GM21619 (cell line): ENCODE measurements at regions not wholly inside any gene's neighbourhood (a gene's known extent, or its start where the extent isn't known, plus 50 kb on each side); places are given as distances from the start of the nearest gene placed in this dataset.
"Not testable (repeated sequence)": the region's sequence is repeated elsewhere in the genome, so short reads cannot be mapped to it uniquely, and the experiment has no call there.

Experiments used
- ATAC-seq: cut with Tn5 transposase; IDR thresholded peaks from one replicate; pipeline ENCODE4 v1.9.1; 2021; ENCODE audit not compliant: unreplicated experiment

DNA sequence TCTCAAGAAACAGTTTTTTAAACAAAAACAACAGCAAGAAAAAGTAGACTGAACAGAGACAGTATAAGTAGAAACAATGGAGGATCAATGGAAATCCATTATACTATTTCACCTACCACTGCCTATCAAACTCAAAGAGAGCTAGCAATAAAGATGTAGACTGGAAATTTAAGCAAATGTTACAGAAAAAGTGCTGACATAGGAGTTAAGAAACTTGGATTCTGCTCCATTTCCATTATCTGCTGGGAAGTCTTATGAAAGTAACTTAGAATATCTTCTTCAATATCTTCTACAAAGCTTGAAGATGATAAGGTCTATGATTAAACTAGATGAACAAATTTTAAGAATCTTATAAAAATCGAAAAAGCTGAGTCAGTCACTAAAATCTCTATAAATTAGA is 1469.8 kb upstream of the C9orf72 start:
- ATAC-seq, result no peak

DNA sequence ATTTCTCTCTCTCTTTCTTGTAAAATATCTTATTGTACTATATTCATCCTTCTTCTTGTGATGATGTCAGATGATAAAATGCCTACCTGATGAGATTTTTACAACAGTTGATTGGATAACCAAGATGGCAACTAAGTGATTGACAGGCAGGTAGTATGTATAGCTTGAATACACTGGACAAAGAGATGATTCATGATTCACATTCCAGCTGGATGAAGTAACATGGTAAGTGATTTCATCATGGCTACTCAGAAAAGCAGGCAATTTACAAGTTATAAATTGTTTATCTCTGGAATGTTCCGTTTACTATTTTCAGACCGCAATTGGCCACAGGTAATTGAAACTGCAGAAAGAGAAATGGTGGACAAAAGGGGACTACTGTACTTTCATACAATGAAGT is 1471.7 kb upstream of the C9orf72 start:
- ATAC-seq, result no peak

DNA sequence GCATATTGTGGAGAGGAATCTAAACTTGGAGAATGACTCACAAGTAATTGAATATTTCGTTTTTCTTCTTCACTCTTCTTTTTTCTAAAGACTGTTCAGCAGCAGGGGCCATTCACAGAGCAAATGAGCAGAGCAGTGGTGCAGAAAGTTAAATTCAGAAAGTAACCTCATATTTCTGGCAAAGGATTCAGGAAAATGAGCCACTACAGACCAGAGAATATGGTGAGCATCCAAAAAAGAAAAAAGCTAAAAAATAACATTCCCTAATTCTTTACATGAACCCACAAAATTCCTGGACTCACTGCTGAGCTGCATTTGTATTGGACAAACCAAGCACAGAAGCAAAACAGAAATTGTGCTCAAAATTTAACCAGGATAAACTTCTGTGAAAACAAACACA is 1486.8 kb upstream of the C9orf72 start:
- ATAC-seq, result no peak

DNA sequence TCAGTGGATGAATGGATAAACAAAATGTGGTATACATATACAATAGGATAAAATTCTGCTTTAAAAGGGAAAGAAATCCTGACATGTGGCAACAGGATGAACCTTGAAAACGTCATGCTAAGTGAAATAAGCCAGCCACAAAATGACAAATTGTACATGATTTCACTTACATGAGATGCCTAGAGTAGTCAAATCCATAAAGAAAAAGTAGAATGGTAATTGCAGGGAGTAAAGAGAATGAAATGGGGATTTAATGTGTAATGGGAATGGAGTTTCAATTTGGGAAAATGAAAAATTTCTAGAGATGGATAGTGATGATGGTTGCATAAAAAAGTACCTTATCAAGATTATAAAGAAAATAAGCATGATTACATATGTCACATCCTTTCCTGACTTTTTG is 1489.2 kb upstream of the C9orf72 start:
- ATAC-seq, result no peak

DNA sequence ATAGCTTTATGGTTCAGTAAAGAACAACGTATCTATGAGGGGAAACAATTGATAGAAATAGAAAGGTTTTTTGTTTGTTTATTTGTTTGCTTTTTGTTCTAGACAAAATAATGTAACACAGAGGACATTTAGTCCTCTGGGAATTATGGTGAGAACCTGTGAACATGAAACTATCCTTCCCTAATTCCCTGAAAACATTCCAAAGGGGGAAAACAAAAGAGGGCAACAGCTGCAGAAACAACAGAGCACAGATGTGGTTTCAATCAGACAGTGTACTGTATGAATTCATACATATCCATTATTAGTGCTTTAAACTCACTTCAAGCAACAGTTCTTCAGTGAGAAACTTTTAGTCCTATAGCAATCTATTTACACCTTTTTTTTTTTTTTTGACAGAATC is 1489.8 kb upstream of the C9orf72 start:
- no peak for ATAC-seq

DNA sequence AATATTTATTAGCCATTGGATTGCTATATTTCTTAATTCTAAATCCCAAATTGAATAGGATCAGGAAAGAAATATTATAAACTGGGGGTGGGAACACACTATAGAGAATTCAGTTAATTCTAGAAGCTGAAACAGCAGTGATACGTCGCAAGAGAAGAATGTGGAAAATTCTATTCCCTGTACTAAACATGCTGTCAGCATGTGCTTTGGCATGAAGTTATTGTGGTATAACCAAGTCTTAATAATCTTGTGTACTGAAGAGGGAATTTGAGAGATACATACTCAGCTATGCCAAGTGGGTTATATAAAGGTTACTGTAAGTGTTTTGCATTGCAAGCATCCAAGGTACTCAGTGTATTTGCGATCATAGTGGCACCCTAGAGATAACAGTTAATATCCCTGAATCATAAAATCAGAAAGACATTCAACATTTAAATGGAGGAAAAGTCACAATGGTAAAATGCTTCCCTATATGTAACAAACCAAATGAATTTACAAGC is 1492.9 kb upstream of the C9orf72 start:
- no peak for ATAC-seq

DNA sequence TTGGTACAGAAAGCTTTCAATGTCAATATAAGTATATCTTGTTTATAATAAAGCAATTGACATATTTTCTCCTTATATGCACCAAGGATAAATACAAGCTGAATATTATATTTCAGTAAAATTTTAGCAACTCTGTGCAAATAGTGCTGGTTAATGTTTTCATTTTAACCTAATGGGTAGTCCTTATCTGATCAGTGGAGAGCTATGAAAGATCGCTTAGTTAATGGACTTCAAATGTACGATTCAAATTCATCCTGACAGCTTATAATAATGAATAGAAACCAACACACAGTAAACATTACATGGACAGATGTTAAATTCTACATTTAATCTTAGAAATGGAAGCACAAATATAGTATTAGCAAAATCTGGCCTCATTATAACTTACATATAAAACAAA is 1495.2 kb upstream of the C9orf72 start:
- no peak for ATAC-seq

DNA sequence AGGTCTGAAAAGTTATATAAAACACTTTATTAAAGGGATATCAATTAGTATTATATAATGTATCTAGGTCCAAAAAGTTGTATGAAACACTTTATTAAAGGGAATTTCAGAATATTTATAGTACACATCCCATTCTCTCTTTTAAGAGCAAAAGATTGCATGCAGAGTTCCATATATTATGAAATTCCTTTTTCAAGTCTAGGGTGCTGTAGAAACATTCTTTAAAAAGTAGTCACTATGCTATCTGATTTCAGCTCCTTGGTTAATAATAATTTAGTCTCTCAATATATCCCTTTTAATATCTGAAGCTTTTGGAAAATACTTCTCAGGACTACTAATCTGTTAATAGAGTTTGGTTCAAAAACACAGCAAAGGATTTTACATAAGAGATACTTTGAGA is 1496.1 kb upstream of the C9orf72 start:
- no peak for ATAC-seq

DNA sequence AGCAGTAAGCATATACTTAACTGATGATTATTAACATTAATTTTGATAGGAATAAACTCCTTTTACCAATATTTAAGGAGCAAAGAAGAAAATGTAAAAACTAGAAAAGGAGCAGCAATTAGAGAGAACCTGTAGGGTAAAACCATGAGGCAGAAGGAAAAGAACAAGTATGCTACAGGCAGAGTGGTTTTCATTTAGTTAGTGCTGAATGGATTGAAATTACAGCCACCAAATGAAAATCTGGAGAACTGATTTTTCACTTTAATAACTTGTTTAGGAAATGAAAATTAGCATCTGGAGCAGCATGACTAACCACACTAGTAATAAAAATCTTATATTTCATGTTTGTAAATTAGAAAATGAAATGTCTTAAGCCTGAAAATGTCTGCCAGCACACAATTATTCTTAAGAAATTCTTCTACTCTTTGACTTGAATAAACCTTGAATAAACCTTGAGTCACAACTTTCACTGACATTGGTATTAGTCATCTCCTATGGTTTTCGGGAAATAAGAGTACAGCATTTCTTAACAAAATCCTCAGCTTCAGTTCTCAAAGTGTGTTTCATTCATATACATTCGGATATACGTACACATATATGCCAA is 1504.9 kb upstream of the C9orf72 start:
- ATAC-seq, result no peak

DNA sequence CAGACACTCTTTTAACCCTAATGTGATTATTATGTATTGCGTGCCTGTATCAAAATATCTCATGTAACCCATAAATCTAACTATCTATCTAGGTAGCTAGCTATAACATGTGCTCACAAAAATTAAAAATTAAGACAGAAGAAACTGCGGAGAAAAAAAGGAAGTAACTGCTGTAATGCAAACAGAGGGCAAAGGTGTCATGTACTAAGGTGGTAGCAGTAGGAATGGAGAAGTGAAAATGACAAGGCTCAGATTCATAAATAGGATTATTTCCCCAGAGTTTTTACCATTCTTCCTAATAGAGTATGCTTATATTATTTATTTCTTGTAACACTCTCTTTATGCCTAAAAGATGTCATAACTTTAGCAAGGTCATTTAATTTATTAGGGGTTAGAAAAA is 1527.5 kb upstream of the C9orf72 start:
- ATAC-seq, result no peak

DNA sequence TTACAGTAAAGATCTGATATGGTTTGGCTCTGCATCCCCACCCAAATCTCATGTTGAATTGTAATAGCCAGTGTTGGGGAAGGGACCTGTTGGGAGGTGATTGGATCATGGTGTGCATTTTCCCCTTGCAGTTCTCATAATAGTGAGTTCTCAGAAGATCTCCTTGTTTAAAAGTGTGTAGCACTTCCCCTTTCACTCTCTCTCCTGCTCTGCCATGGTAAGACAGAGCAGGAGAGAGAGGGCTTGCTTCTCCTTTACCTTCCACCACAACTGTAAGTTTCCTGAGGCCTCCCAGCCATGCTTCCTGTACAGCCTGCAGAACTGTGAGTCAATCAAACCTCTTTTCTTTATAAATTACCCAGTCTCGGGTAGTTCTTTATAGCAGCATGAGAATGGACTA is 1530.9 kb upstream of the C9orf72 start:
- not testable (repeated sequence) for ATAC-seq

DNA sequence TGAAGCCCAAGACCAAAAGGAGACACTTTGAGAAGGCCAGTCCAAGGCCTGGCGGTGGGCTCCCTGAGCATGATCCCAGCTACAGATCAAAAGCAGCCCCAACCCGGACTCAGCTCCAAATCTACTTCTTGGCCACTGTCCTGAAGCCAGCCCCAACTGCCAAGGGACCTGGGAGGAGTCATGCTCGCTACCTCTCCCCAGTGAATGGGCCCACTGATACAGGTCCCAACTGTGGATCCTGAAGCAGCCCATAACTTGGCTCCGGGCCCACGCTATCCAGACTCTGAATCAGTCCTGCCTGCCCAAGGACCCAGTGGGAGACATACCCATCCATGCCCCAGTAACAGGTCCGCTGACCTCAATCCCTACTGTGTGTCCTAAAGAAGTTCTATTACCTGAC is 1545.3 kb upstream of the C9orf72 start:
- no peak for ATAC-seq

DNA sequence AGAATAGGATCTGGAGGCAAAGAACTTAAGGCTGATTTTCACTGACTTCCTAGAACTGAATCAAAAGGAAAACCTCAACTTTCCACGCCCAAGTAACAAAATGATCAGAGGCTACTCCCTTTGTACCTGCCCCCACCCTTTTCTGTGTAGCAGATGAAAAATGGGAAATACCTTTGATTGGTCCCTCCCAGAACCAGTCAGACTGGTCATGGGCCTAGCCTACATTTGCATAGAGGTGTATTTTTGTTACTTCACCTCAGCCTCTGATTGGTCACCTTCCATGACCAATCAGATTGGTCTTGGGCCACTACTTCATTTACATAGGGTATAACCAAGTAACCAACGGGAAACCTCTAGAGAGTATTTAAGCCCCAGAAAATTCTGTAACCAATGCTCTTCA is 1553.5 kb upstream of the C9orf72 start:
- no peak for ATAC-seq

DNA sequence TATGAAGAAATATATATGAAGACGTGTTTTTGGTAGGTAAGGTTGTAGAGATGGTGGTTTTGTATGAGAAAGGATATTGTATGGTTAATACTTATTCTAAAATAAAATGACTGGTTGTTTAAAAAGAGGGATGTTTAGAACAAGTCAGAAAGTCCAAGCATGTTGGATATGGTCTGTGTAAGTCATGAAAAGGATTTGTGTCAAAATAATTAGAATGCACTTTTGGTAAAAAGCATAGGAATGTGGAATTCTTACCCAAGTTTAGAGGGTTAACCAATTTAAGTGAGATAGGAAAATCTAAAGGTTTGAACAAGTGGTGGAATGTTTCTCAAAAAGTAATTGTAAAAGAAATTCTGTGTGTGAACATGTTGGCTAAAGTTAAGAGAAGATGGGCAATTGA is 1556.5 kb upstream of the C9orf72 start:
- ATAC-seq, result no peak

DNA sequence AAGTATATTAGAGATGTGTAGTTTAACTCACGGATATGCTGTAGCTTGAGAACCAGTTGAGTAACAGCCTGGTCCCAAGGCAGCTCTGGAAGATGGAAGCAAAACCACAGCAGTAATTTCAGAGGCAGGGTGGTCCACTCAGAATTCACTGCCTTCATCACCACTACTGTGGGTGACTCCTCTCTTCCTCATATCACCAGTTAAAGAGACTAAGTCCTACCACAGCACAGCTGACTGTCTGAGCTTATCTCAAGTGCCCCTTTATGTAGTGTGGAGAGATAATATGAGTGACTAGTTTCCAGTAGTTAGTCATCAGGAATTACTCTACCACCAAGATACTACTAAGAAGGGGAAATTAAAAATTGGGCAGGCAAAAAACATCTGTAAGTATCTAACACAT is 1571.2 kb upstream of the C9orf72 start:
- ATAC-seq, result no peak

DNA sequence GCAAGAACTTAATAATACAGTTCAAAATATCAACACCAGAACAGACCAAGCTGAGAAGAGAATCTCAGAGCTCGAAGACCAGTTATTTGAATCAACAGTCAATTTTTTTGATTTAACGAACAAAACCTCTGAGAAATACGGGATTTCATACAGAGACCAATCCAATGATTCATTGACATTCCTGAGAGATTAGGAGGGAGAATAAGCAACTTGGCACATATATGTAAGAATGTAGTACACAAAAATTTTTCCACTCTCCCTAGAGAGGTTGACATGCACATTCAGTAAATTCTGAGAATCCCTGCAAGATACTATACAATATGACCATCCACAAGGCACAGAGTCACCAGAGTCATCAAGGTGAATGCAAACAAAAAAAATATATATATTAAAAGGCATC is 1577.3 kb upstream of the C9orf72 start:
- ATAC-seq, result no peak

DNA sequence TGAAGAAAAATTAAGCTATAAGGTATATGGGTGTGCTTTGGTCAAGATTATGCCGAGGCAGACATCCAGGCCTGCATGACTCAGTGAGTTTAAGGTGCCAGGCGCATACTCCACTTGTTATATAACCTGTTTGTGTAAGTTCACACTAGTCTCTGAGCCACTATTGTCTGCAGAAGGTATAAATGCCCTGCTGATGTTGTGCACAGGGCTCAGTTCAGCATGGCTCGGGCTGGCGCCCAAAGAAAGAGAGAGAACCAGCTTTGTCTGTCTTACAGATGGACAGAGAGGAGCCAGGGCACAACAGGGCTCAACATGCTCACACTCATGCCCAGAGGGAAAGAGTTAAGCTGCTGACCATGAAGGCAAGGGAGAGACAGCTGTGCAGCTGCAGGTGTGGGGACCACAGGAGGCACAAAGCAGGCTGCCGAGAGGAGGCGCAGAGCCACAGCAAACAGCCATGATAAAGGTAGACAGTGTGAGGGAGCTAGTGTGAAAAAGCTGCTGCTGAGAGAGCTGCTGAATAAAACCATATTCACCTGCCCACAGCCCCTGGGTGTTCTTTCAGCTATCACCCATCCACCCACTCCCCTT is 1587.6 kb upstream of the C9orf72 start:
- ATAC-seq, result no peak

DNA sequence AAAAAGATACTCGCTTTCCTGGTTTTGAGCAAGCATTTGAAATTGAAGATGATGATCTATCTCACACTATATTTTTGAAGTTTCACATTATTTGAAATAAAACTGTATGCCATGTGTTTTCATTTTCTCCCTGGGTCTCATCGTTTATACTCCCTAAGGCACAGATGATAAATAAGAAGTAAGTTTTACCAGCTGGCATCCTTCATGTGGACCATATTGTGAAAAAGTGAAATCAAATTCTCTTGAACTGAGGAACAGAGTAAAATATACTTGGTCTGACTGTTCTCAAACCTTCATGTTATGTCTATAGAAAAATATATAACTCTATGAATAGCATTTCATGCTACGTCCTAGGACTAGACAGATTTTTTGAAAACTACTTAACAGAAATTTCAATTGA is 1600.9 kb upstream of the C9orf72 start:
- ATAC-seq, result no peak

DNA sequence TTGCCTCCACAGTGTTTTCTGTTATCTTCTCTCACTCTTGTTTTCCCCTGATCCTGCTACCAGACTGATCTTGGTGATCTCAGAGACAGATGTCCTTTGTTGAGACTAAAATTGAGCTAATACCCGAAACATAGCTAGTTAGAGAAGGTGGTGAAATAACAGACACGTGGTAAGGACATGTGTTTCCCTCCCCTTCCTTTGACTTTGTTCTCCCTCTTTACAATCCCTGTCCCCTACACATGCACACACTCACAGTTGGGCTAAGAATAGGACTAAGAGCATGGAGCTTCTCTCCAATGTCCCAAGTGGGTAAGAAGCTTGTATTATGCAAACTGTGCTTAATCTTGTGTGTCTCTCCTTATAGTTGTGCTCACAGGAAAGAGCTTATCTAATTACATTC is 1603.0 kb upstream of the C9orf72 start:
- ATAC-seq, result no peak

DNA sequence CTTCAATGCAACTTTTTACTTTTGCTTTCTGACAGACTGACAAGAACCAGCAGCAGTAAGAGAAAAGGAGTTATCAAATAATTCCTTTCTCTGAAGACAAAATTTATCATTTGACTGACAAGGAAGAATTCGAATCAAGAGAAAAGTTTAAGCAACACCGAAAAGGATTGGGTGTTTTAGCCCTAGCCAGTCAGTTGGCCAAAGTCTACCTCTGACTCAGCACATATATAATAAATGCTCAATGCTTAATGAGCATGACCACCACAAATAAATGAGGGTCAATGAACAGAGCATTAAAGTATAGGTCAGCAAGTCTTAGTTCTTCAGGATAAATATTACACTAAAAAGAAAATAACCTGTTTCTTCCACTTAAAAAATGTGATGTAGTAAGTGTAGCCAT is 1603.5 kb upstream of the C9orf72 start:
- ATAC-seq, result no peak

DNA sequence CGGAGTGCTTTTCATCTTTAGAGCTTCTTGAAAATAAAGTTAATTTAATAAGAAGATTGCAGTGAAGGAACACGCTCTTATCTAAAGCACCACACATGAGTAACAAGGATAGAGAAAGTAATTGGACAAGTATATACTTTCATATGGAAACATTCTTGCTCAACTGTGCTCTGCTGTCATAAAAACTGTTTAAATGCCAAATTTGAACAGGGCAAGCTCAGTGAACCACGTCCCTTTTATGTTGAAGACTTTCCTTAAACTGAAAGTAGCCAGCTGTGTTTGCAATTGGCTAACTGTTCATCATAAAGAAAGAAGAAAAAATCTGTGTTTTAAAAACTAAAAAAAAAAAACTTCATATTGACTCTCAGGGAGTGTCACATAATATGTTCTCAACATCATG is 1610.7 kb upstream of the C9orf72 start:
- no peak for ATAC-seq

DNA sequence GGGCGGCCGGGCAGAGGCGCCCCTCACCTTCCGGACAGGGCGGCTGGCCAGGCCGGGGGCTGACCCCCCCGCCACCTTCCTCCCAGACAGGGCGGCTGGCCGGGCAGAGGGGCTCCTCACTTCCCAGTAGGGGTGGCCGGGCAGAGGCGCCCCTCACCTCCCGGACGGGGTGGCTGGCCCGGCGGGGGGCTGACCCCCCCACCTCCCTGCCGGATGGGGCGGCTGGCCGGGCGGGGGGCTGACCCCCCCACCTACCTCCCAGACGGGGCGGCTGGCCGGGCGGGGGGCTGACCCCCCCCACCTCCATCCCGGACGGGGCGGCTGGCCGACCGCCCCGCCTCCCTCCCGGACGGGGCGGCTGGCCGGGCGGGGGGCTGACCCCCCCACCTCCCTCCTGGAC is 1615.5 kb upstream of the C9orf72 start:
- not testable (repeated sequence) for ATAC-seq

DNA sequence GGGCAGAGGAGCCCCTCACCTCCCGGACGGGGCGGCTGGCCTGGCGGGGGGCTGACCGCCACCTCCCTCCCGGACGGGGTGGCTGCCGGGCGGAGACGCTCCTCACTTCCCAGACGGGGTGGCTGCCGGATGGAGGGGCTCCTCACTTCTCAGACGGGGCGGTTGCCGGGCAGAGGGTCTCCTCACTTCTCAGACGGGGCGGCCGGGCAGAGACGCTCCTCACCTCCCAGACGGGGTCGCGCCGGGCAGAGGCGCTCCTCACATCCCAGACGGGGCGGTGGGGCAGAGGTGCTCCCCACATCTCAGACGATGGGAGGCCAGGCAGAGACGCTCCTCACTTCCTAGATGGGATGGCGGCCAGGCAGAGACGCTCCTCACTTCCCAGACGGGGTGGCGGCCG is 1615.9 kb upstream of the C9orf72 start:
- ATAC-seq, result not testable (repeated sequence)
